H9 (cell line): ENCODE measurements at regions not wholly inside any gene's neighbourhood (a gene's known extent, or its start where the extent isn't known, plus 50 kb on each side); places are given as distances from the start of the nearest gene placed in this dataset.

Experiments used
- DNase-seq: peaks from one replicate; pipeline ENCODE4 v3.0.0-alpha.2; 2017
- H2AFZ ChIP-seq: one replicate; pipeline ENCODE4 v1.6.1; 2013; ENCODE audit warnings: mild to moderate bottlenecking, low read length, control low read depth, moderate library complexity
- H2AK5ac ChIP-seq: 2 replicates; pipeline ENCODE4 v1.6.1; 2013; ENCODE audit warnings: low read length, control low read depth, mixed read lengths; ENCODE audit not compliant: insufficient read length
- H2BK120ac ChIP-seq: one replicate; pipeline ENCODE4 v1.6.1; 2013; ENCODE audit warnings: low read depth, mild to moderate bottlenecking, low read length, control low read depth, inconsistent platforms; ENCODE audit not compliant: poor library complexity, severe bottlenecking
- H2BK12ac ChIP-seq: 2 replicates; pipeline ENCODE4 v1.6.1; 2013; ENCODE audit warnings: low read length, control low read depth, mixed read lengths, low read depth; ENCODE audit not compliant: insufficient read length
- H2BK15ac ChIP-seq: 2 replicates; pipeline ENCODE4 v1.6.1; 2013; ENCODE audit warnings: low read depth, low read length, control low read depth
- H2BK20ac ChIP-seq: one replicate; pipeline ENCODE4 v1.6.1; 2013; ENCODE audit warnings: low read depth, mild to moderate bottlenecking, low read length, control low read depth, inconsistent platforms; ENCODE audit not compliant: poor library complexity, severe bottlenecking
- H2BK5ac ChIP-seq: 2 replicates; pipeline ENCODE4 v1.6.1; 2013; ENCODE audit warnings: low read length, control low read depth, mixed read lengths; ENCODE audit not compliant: insufficient read length
- H3K14ac ChIP-seq: 2 replicates; pipeline ENCODE4 v1.6.1; 2013; ENCODE audit warnings: low read length, control low read depth; ENCODE audit not compliant: insufficient read depth
- H3K18ac ChIP-seq: 2 replicates; pipeline ENCODE4 v1.6.1; 2013; ENCODE audit warnings: low read depth, mild to moderate bottlenecking, mixed read lengths, low read length, control low read depth; ENCODE audit not compliant: insufficient read length
- H3K23ac ChIP-seq: 2 replicates; pipeline ENCODE4 v1.6.1; 2013; ENCODE audit warnings: low read length, control low read depth, mixed read lengths, low read depth; ENCODE audit not compliant: insufficient read length
- H3K23me2 ChIP-seq: 2 replicates; pipeline ENCODE4 v1.6.1; 2013; ENCODE audit warnings: low read depth, mild to moderate bottlenecking, mixed read lengths, low read length, control low read depth; ENCODE audit not compliant: insufficient read length, poor library complexity, severe bottlenecking
- H3K27ac ChIP-seq: 2 replicates; pipeline ENCODE4 v1.5.1; 2013; ENCODE audit warnings: low read length, control low read depth, mixed read lengths, low read depth; ENCODE audit not compliant: insufficient read length
- H3K27me3 ChIP-seq: 2 replicates; pipeline ENCODE4 v1.6.1; 2013; ENCODE audit warnings: low read length, control low read depth, inconsistent platforms; ENCODE audit not compliant: insufficient read depth
- H3K4ac ChIP-seq: 2 replicates; pipeline ENCODE4 v1.6.1; 2013; ENCODE audit warnings: low read depth, mild to moderate bottlenecking, control low read depth, inconsistent platforms, low read length, moderate library complexity
- H3K4me1 ChIP-seq: 2 replicates; pipeline ENCODE4 v1.6.1; 2013; ENCODE audit warnings: low read length, control low read depth, inconsistent platforms; ENCODE audit not compliant: insufficient read depth
- H3K4me2 ChIP-seq: 2 replicates; pipeline ENCODE4 v1.6.1; 2013; ENCODE audit warnings: low read length, control low read depth, mixed read lengths; ENCODE audit not compliant: insufficient read length, insufficient read depth
- H3K56ac ChIP-seq: 2 replicates; pipeline ENCODE4 v1.6.1; 2013; ENCODE audit warnings: low read depth, mild to moderate bottlenecking, mixed read lengths, low read length, control low read depth; ENCODE audit not compliant: insufficient read length
- H3K79me1 ChIP-seq: 2 replicates; pipeline ENCODE4 v1.6.1; 2013; ENCODE audit warnings: low read depth, mild to moderate bottlenecking, moderate library complexity, low read length, control low read depth, inconsistent platforms; ENCODE audit not compliant: insufficient read depth, poor library complexity, severe bottlenecking
- H3K79me2 ChIP-seq: 2 replicates; pipeline ENCODE4 v1.6.1; 2013; ENCODE audit warnings: low read length, control low read depth, inconsistent platforms; ENCODE audit not compliant: insufficient read depth
- H3K9ac ChIP-seq: 2 replicates; pipeline ENCODE4 v1.6.1; 2013; ENCODE audit warnings: low read length, control low read depth, mixed read lengths; ENCODE audit not compliant: insufficient read length; ENCODE audit errors: extremely low read depth
- H3K9me3 ChIP-seq: one replicate; pipeline ENCODE4 v1.6.1; 2013; ENCODE audit warnings: low read depth, low read length, inconsistent platforms; ENCODE audit not compliant: control insufficient read depth
- H3T11ph ChIP-seq: one replicate; pipeline ENCODE4 v1.6.1; 2013; ENCODE audit warnings: mild to moderate bottlenecking, low read length, control low read depth, inconsistent platforms
- H4K20me1 ChIP-seq: one replicate; pipeline ENCODE4 v1.6.1; 2013; ENCODE audit not compliant: control insufficient read depth, insufficient read length, insufficient read depth
- H4K5ac ChIP-seq: 2 replicates; pipeline ENCODE4 v1.6.1; 2013; ENCODE audit warnings: low read depth, mild to moderate bottlenecking, mixed read lengths, low read length, control low read depth; ENCODE audit not compliant: insufficient read length
- H4K8ac ChIP-seq: replicated peaks from 2 replicates; pipeline ENCODE4 v1.6.1; 2013; ENCODE audit warnings: low read length, control low read depth, mixed read lengths, low read depth; ENCODE audit not compliant: insufficient read length
- H4K91ac ChIP-seq: 2 replicates; pipeline ENCODE4 v1.6.1; 2013; ENCODE audit warnings: low read depth, mild to moderate bottlenecking, moderate library complexity, mixed read lengths, low read length, control low read depth; ENCODE audit not compliant: insufficient read length
- H3K27ac Mint-ChIP-seq, 3 experiments: 2 replicates in 2 of 3; 3 replicates in 1 of 3; pipeline ENCODE4 v1.8.0; 2020 to 2021; ENCODE audit warnings: mixed read lengths in 3 of 3, mild to moderate bottlenecking in 1 of 3, moderate library complexity in 1 of 3
- H3K27me3 Mint-ChIP-seq: 2 replicates; pipeline ENCODE4 v1.8.0; 2021; ENCODE audit warnings: low read depth, mild to moderate bottlenecking, moderate library complexity, mixed read lengths
- H3K36me3 Mint-ChIP-seq, 3 experiments: 2 replicates in 2 of 3; 3 replicates in 1 of 3; pipeline ENCODE4 v1.8.0; 2020 to 2021; ENCODE audit warnings: low read depth in 3 of 3, mixed read lengths in 3 of 3; ENCODE audit not compliant: insufficient read depth in 1 of 3
- H3K4me1 Mint-ChIP-seq, 2 experiments: 2 replicates each; pipeline ENCODE4 v1.8.0; 2020; ENCODE audit warnings: mixed read lengths in 2 of 2
- H3K4me3 Mint-ChIP-seq, 2 experiments: 2 replicates in 1 of 2; 3 replicates in 1 of 2; pipeline ENCODE4 v1.8.0; 2020 to 2021; ENCODE audit warnings: mild to moderate bottlenecking in 2 of 2, mixed read lengths in 2 of 2, moderate library complexity in 1 of 2
- H3K9me3 Mint-ChIP-seq, 2 experiments: 2 replicates in 1 of 2; 3 replicates in 1 of 2; pipeline ENCODE4 v1.8.0; 2020; ENCODE audit warnings: mild to moderate bottlenecking in 2 of 2, mixed read lengths in 2 of 2, moderate library complexity in 1 of 2
- WGBS: extraction: QIAGEN DNeasy Blood & Tissue Kit; methylation state at CpG from one replicate; pipeline ENCODE4 v1.1.7; 2013; ENCODE audit warnings: missing lambda C conversion rate, low lambda C conversion rate, mixed read lengths; ENCODE audit not compliant: insufficient read length; ENCODE audit errors: extremely low coverage; 5-methylcytosine and 5-hydroxymethylcytosine counted together
- TF ChIP-seq, protein P1 (sequence below): fragments of 200-600 bp; sonication (generic); conservative IDR thresholded peaks from 3 replicates; pipeline ENCODE4 v1.8.0; 2021; ENCODE audit warnings: antibody characterized with exemption, mild to moderate bottlenecking

- TF ChIP-seq, protein P1, sequence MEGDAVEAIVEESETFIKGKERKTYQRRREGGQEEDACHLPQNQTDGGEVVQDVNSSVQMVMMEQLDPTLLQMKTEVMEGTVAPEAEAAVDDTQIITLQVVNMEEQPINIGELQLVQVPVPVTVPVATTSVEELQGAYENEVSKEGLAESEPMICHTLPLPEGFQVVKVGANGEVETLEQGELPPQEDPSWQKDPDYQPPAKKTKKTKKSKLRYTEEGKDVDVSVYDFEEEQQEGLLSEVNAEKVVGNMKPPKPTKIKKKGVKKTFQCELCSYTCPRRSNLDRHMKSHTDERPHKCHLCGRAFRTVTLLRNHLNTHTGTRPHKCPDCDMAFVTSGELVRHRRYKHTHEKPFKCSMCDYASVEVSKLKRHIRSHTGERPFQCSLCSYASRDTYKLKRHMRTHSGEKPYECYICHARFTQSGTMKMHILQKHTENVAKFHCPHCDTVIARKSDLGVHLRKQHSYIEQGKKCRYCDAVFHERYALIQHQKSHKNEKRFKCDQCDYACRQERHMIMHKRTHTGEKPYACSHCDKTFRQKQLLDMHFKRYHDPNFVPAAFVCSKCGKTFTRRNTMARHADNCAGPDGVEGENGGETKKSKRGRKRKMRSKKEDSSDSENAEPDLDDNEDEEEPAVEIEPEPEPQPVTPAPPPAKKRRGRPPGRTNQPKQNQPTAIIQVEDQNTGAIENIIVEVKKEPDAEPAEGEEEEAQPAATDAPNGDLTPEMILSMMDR = no peak
- Histone ChIP-seq H4K8ac (no peak overlapping the region), H4K91ac (no peak overlapping the region), H4K5ac (no peak overlapping the region), H3K18ac (no peak overlapping the region), H3K9me3 (no peaks in the 10 kb centered on the region), H3K4ac (no peak overlapping the region), H3K4me1 (no peaks in the 10 kb centered on the region), H3K27me3 (no peaks in the 10 kb centered on the region), H3K27ac (no peak overlapping the region), H2BK15ac (no peak overlapping the region), H2BK12ac (no peak overlapping the region), H3K79me2 (no peaks in the 10 kb centered on the region), H3K79me1 (no peaks in the 10 kb centered on the region), H3K14ac (no peak overlapping the region), H2BK5ac (no peak overlapping the region), H3K56ac (no peak overlapping the region), H3K4me2 (no peak overlapping the region), H3K9ac (no peak overlapping the region), H3T11ph (no peak overlapping the region), H3K23ac (no peak overlapping the region), H2AFZ (no peak overlapping the region), H2AK5ac (no peak overlapping the region), H2BK20ac (no peak overlapping the region), H4K20me1 (no peaks in the 10 kb centered on the region), H3K23me2 (no peaks in the 10 kb centered on the region), H2BK120ac (no peak overlapping the region)
- WGBS = no CpG with 5 or more reads among the region's 1 CpG
- H3K27me3 Mint-ChIP-seq = no peaks in the 10 kb centered on the region; the same call in 1 of the 2 replicates
- no peaks in the 10 kb centered on the region; a peak in 1 of 7 replicates for H3K36me3 Mint-ChIP-seq
- peaks cover 7 to 8% of the 10 kb centered on the region in 2 experiments for H3K4me1 Mint-ChIP-seq
- no peak overlapping the region for H3K4me3 Mint-ChIP-seq
- H3K9me3 Mint-ChIP-seq = no peaks in the 10 kb centered on the region; a peak in 2 of 5 replicates
- no peak overlapping the region for H3K27ac Mint-ChIP-seq
- no peak for DNase-seq
Measured at GRCh38 chr15:100806157-100806556, 73.5 kb upstream of the ALDH1A3 start.
